Right lung (tissue), 2 donors: ENCODE measurements at regions not wholly inside any gene's neighbourhood (a gene's known extent, or its start where the extent isn't known, plus 50 kb on each side); places are given as distances from the start of the nearest gene placed in this dataset.
A peak's percentile ranks its signal among the peaks of the same experiment; 100 is the strongest.
"Not testable (repeated sequence)": the region's sequence is repeated elsewhere in the genome, so short reads cannot be mapped to it uniquely, and the experiment has no call there.

ENCODE experiments used
- DNase-seq, 2 donors: peaks; one replicate each; pipeline ENCODE4 v3.0.0-alpha.2; 2013

DNA sequence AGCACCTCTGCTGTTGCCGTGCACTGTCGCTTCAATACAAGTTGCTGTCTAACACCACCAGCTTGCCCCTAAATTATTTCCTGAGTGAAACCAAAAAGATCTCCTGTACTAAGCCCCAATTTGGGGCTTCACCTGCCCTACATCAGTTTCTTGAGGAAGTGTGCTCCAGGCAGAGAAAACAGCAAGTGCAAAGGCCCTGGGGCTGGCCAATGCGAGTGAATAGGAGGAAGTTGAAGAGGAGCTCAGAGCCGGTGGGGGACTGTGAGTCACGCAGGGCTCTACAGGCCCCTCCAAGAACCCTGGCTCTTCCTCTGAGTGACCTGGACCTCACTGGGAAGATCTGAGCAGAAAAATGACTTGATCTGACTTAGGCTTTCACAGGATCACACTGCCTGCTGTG, 117.2 kb downstream of the IPO8 start:
- DNase-seq = no peak

DNA sequence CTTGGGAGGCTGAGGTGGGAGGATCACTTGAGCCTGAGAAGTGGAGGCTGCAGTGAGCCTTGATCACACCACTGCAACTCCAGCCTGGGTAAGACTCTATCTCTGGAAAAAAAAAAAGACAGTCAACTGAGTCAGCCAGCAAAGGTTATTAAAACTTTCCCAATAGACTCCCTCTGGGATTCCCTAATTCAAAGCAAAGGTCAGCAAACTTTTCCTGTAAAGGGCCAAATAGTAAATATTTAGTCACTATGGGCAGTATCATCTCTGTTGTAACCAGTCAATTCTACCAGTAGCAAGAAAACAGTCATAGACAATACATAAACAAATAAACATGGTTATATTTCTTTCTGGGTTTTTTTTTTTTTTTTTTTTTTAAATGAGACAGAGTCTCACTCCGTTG, 122.5 kb downstream of the IPO8 start:
- DNase-seq = no peak

DNA sequence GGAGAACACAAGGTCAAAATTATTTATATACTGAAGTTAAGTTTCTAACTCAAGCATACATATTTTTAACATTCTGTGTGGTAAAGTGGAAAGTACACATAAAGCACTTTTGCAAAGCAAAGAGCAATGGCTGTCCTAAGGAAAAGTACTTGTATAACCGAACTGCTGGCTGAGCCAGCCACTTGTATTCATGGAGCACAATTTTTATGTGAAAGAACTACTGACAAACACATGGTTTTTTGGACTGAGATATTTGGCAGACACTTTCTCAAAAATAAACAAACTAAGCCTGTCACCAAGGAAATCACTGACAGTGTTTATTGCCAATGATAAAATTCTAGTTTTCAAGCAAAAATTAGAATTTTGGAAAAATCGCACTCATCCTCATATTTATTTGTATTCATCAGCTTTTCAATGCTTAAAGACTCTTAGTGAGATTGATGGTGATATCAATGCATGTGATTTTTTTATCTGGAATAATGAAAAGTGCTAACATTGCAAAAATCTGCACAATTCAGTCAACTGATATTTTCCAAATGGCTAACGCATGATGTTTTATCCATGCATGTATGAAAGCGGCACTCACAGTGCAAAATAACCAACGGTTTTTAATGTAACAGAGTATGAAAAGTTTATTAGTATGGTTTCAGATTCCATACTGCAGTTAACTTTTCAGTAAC, 125.3 kb downstream of the IPO8 start:
- peak; percentile 77 to 80 for DNase-seq

DNA sequence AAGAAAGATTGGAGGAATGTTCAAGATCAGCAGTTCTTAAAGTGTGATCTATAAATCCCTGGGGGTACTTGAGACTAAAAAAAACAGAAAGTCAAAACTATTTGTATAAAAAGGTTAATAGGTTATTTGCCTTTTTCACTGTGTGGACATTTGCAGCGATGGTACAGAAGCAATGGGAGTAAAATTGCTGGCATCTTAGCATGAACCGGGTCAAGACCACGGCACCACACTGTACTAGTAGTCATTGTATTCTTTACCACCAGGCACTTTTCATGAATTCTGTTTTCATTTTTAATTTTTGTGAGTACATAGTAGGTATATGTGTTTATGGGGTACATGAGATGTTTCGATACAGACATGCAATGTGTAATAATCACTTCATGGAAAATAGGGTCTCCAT, 126.2 kb downstream of the IPO8 start:
- no peak for DNase-seq

DNA sequence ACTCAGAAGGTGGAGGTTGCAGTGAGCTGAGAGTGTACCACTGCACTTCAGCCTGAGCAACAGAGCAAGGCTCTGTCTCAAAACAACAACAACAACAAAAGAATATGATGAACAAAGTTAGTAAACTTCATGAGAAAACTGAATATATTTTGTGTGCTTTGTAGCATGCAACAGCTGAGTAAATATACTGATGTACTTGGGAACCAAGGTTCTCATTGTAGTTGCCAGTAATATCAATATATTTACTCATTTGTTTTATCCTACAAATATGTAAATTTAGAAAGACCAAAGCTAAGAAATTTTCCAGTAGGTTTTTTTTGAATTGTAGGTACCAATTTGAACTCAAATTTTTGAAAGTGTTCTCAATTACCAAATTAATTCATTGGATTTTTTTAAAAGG, 127.2 kb downstream of the IPO8 start:
- no peak for DNase-seq

DNA sequence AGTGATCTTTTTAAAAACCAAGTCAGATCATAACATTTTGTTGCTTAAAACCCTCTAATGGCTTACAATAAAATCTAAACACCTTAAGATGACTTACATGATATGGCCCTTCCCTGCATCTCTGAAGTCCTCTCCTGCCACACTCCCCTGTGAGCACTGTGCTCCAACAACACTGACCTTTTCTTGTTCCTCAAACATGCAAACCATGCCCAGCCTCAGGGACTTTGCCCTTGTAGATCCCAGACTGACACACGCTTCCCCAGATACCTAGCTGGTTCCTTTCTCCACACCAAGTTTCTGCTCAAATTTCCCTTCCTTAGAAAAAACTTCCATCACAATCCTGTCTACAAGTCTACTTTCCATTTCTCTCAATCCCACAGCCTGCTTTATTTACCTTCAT, 128.6 kb downstream of the IPO8 start:
- no peak for DNase-seq

DNA sequence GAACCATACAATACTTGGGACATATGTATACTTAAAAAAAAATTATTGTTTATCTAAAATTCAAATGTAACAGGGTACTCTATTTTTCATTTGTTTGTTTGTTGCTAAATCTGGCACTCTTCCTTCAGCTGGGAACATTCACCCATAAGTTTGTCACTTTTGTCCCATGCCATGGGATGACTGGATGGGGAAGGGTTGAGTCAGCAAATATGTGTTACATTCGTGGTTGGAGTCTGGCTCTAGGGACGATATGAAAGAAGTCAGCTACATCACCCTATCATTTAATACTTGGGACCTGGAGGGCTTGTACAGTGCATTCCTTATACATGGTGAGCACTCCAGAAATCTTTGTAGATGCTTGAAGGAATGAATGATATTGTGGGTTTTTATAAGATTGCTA, 131.3 kb downstream of the IPO8 start:
- no peak for DNase-seq

DNA sequence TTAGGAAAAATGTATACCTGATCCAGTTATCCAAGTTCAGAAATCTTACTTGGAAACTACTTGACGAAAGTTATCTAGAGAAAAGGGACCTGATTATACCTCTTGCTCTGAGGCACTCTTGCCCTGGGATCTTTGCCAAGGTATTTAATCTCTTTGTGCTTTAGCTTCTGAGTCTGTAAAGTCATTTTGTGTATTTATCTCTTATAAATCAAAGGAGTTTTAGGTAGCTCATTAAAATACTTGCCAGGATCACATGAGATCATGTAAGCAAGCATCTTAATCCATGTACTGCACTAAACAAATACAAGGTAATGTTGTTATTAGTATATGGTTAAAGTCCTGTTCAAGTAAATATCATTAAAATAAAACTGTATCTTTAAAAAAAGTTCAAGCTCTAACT, 147.5 kb downstream of the IPO8 start:
- DNase-seq = no peak

DNA sequence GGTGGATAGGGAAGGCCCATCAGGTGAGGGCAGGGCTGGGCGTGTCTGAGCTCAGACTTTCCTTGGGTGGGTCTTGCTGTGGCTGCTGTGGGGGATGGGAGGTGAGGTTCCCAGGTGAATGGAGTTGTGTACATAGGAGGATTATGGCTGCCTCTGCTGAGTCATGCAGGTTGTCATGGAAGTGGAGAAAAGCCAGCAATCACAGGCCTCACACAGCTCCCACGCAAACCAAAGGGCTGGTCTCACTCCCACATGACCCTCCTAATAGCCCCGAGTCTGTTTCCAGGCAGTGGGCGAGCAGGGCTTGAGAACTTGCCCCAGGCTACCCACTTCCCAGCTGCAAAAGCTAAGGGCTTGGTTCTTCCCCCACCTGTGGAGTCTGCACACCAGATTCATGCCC, 149.5 kb downstream of the IPO8 start:
- no peak for DNase-seq

DNA sequence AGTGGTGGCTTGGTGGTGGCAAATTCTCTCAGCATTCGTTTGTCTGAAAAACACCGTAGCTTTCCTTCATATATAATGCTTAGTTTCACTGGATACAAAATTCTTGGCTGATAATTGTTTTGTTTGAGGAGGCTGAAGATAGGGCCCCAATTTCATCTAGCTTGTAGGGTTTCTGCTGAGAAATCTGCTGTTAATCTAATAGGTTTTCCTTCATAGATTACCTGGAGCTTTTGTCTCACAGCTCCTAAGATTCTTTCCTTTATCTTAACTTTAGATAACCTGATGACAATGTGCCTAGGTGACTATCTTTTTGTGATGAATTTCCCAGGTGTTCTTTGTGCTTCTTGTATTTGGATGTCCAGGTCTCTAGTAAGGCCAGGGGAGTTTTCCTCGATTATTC, 151.0 kb downstream of the IPO8 start:
- not testable (repeated sequence) for DNase-seq

DNA sequence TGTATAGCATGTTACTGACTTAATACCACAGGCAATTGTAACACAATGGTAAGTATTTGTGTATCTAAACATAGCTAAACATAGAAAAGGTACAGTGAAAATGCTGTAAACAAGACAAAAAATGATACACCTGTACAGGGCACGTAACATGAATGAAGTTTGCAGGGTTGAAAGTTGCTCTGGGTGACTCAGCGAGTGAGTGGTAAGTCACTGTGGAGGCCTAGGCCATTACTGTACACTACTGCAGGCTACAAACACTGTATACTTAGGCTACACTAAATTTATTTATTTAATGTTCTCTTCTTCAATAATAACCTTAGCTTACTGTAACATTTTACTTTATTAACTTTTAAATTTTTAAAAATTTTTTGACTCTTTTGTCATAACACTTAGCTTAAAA, 158.4 kb downstream of the IPO8 start:
- DNase-seq = no peak

DNA sequence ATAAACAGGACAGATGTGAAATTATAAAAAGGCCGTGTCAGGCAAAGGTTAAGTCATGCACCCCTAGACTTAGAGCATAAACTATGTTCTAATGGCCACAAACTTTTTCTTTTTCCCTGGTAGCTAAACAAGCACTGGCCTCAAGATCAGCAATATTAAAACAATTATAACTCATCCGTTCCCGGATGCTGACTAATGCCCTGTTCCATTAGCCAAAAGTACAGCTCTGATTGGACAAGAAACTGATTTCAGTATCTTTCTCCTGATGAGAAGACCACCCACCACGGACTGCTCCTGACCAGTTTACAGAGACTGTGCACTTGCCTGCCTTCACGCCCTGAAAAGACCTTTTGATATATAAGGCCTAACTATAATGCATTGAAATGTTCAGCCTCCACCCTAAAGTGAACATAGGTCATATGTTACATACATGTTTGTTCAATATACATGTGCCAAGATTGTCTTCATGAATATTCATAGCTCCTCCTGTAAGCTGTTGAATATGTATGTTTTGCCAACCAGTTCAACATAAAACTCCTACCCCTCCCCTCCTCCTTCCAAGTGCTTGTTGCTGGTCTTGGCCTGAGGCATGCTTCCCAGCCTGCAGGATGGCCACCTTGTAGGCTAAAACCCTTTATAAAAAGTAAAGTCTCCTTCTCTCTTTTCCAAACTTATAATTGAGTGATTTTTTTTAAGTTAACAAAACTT, 162.0 kb downstream of the IPO8 start:
- no peak for DNase-seq

DNA sequence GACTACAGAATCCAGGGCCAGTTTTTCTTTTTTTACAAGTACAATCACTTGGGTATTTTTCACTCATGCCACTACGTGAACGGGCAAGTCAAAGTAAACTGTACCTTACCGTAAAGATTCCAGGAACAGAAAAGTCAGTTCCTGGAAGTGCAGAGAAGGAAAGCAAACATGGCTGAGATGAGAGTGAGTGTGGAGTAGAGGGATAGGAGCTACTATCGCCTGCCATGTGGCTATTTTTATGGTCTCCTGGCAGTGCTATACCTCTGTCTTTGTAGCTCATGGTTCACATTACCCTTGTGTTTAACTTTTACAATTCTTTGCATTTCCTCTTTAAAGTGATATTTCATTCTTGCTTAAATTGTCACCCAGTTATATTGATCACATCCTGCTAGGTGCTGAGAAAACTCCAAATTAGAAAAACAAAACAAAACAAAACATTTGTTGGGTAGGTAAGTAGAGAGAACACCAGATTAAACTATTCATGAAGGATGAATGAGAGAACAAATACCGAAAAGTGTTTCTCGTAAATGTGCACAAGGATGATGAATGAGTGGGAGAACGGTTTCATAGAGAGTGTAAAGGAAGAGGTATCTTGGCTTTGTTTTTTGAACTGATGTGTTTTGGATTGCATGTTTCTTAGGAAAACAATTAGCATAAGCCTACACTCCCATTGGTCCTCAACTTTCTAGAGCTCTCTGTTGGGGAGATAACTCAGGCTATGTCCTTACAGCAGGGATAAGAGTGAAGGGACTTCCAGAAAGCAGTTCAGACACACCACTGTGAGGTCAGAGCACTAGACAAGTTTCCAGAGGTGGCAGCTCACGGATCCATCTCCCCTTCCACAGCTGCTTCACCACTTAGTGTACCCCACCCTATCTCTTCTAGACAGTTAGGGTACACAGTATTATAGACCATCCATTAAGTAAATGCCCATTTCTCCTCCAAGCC, 163.7 kb downstream of the IPO8 start:
- DNase-seq = no peak

DNA sequence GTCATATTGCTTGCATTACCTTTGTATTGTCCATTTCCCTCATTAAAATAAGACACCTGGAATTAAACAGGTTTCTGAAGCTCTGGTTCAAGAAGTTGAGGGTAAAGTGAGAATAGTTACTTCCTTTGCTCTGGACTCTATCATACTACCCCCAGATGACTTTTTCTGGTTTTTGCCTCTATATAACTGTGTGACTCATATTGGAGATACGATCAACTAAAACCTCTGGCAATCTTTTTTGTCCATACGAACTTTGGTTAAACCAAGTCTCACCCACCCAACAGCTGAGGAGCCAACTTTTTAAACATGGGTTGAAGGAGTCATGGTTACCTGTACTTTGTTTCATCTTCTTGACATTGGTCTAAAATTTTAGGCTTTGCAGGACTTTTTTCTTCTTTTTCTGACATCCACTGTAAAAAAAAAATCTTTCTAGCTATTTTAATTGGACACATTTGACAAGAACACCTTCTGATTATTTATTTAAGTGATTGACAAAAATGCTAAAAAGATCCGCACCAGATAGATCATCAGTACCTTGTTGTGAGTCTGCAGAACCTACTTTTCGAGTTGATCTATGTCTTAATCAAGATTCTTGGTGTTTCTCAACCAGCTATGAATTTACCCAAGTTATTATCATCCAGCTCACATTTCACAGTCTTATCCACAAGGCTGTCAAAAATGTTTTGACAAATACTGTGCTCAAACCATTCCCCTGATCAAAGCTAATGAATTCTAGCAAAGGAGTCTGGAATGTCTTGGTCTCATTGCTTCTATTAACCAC, 166.0 kb downstream of the IPO8 start:
- DNase-seq = no peak

DNA sequence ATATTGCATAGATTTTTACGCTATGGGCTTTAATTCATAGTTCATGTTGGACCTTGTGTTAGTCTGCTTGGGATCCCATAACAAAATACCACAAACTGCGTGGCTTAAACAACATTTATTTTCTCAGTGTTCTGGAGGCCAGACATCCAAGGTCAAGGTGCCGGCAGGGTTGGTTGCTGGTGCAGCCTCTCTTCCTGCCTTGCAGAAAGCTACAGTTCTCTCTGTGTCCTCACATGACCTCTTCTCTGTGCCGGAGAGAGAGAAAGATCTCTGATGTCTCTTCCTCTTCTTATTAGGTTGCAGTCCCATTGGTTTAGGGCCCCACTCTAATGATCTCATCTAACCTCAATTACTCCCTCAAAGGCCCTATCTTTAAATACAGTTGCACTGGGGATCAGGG, 170.5 kb downstream of the IPO8 start:
- DNase-seq = no peak

DNA sequence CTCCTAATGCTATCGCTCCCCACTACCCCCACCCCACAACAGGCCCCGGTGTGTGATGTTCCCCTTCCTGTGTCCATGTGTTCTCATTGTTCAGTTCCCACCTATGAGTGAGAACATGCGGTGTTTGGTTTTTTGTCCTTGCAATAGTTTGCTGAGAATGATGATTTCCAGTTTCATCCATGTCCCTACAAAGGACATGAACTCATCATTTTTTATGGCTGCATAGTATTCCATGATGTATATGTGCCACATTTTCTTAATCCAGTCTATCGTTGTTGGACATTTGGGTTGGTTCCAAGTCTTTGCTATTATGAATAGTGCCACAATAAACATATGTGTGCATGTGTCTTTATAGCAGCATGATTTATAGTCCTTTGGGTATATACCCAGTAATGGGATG, 175.4 kb downstream of the IPO8 start:
- not testable (repeated sequence) for DNase-seq

DNA sequence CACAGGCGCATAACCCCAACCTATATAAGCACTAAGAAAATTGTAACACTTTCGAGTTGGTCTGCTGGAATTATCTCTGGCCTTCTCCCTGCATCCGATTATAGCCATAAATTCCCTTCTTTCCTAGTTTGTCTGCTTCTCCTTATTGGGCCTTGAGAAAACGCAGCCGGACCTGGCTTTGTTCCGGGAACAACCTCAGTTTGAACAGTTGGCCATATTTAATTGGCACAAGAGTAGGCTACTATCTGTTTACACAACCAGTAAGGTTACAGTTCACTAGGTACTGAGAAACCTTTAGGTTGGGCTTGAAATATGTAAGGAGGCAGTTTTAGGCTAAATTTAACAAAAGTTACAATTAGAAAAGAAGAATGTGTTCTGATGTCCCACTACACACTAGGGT, 176.1 kb downstream of the IPO8 start:
- DNase-seq = no peak

DNA sequence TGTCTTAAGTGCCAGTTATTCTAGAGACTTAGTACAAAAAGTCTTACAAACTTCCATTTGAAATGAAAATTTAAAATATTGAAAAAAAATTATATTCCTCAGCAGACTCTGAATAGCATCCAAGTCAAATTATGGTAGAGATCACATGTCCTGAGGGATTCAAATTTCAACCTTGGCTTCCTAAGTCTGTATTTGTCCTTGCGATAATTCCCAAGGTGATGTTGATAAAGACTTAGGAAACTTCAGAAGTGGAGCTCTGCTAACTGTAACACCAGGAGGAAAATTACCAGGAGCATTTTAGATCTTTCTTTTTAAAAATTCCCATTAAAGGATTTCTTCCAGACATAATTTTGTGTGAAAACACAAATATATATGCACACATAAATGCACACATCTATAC, 178.3 kb downstream of the IPO8 start:
- DNase-seq = no peak

DNA sequence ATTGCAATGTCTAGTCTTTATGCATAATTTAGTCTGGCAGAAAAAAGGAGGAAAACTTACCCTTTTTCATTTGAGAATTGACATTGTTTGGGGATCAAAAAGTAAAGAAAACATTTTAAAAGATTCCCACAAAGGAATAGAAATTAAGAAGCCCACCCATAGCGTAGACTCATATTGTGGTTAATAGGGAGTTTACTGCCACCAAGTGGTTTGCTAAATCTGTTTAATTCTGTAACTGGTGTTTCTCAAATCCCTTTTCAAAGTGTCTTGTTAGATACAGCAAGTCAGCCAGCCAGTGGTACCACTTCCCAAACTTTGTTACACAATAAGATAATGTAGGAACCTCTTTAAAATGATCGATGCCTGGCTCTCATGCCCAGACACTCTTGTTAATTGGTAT, 180.3 kb downstream of the IPO8 start:
- DNase-seq = peak in 1 of 2 donors; percentile 46

DNA sequence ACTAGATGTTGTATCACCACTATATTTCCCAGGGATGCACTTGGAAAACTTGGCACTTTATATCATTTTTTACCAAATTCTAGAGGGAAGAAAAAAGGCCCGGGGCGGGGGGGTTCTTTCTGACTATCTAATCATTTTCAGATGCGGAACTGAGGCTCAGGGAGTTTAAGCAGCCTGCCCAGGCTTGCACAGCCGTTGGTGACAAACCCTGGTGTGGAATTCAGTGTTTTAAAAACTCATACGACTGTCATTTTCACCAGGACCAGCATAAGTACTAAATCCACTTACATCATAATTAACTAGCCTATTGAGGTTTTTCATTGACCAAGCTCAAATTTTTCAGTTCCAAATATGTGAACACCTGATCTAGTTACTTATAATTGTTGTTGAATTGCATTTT, 181.0 kb downstream of the IPO8 start:
- DNase-seq = no peak

DNA sequence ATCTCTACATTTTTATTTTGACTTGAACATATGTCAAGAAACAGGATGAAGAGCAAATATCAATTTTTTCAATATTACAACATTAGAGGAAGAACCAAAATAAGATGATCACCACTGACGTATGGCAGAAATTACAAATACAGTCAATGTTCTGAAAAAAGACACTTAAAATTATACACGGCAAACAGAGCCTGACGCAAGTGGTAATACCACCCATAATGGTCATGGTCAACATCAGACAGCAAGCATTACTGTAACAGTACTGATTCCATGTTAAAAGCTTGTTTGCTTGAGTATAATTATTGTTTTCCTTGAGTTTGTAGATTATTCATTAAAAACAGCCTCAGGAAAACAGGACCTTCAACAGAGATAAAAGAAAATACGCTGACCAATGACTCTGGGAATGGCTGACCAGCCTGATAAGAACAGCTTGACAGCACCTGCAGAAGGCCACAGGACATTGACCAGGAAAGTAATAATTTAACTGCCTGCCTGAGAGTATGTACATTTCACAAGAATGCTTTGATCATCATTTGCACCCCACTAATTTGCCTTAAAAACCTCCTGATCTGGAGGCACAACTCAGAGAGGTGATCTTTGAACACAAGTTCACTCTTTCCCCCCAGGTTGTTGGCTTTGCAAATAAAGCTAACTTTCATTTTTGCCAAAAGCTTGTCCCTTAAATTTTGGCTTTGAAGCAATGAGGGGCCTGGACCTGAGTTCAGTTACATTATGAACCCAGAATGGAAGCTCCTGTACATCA, 187.3 kb downstream of the IPO8 start:
- DNase-seq = no peak
